ENCODE measurements at regions not wholly inside any gene's neighbourhood (a gene's known extent, or its start where the extent isn't known, plus 50 kb on each side); places are given as distances from the start of the nearest gene placed in this dataset.

DNA sequence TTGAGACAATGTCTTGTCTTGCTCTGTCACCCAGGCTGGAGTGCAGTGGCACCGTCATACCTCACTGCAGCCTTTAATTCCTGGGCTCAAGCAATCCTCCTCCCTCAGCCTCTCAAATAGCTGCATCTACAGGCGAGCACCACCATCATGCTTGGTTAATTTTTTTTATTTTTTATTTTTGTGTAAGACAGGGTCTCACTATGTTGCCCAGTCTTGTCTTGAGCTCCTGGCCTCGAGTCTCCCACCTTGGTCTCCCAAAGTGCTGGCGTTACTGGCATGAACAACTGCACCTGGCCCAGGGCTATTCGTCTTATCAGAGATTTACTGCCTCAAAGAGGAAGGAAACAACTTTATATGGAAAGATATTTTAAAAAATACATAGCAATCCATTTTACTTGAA, 102.8 kb upstream of the NUPR2 start:
- H2AFZ ChIP-seq (ENCODE audit: low read length) = no peak overlapping the region
- no peaks in the 10 kb centered on the region for H3K27me3 ChIP-seq (ENCODE audit: control insufficient read depth, insufficient read depth, low read length)
- no peaks in the 10 kb centered on the region for H3K36me3 ChIP-seq (ENCODE audit: control insufficient read depth, insufficient read depth, low read length)
- no peaks in the 10 kb centered on the region for H3K9me3 ChIP-seq (ENCODE audit: control insufficient read depth, insufficient read depth, low read depth, low read length)
- H3K4me3 ChIP-seq (replicated peaks in 1 of 4; ENCODE audit: control extremely low read depth in 1 of 4, insufficient read depth in 1 of 4, low read depth in 3 of 4, low read length in 4 of 4) = no peak overlapping the region
- DNase-seq (ENCODE audit: low read depth in 2 of 2) = no peak
- no peak overlapping the region for H3K4me2 ChIP-seq (ENCODE audit: extremely low read depth, insufficient read depth, low read length)
- no peaks in the 10 kb centered on the region for H3K79me2 ChIP-seq (ENCODE audit: control insufficient read depth, insufficient read depth, low read length)
- TF ChIP-seq, protein P1, sequence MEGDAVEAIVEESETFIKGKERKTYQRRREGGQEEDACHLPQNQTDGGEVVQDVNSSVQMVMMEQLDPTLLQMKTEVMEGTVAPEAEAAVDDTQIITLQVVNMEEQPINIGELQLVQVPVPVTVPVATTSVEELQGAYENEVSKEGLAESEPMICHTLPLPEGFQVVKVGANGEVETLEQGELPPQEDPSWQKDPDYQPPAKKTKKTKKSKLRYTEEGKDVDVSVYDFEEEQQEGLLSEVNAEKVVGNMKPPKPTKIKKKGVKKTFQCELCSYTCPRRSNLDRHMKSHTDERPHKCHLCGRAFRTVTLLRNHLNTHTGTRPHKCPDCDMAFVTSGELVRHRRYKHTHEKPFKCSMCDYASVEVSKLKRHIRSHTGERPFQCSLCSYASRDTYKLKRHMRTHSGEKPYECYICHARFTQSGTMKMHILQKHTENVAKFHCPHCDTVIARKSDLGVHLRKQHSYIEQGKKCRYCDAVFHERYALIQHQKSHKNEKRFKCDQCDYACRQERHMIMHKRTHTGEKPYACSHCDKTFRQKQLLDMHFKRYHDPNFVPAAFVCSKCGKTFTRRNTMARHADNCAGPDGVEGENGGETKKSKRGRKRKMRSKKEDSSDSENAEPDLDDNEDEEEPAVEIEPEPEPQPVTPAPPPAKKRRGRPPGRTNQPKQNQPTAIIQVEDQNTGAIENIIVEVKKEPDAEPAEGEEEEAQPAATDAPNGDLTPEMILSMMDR (conservative IDR thresholded peaks at IDR 0.05 in 1 of 2, IDR thresholded peaks at IDR 0.05 in 1 of 2; ENCODE audit: low read depth in 1 of 2, low read length in 2 of 2) = no peak
- no peak for TF ChIP-seq EZH2 (IDR thresholded peaks at IDR 0.05; ENCODE audit: low read length, missing control alignments)
- H3K9ac ChIP-seq (ENCODE audit: insufficient read depth, low read length) = no peak overlapping the region
- H4K20me1 ChIP-seq (ENCODE audit: control insufficient read depth, extremely low read depth, insufficient read depth, low read length) = no peaks in the 10 kb centered on the region
- H3K27ac ChIP-seq (ENCODE audit: insufficient read depth, low read length) = no peak overlapping the region
- no peaks in the 10 kb centered on the region for H3K4me1 ChIP-seq (ENCODE audit: control insufficient read depth, extremely low read depth, insufficient read depth, low read length)

DNA sequence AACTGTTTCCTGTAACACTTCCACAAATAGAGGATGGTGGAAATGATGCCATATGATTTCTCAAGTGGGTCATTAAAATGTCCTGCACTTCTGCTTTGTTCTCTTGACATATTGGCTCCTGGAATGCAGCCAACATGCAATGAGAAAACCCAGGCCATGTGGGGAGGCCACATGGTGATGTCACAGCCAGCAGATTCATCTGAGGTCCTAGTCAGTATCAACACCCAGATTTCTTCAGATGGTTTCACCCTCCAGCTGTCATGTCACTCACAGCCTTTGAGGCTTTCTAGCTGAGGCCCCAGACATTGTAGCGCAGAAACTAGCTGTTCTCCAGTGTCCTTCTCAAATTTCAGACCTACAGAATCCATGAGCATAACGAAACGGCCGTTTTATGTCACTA, 102.3 kb upstream of the NUPR2 start:
- no peak for TF ChIP-seq EZH2 (IDR thresholded peaks at IDR 0.05; ENCODE audit: low read length, missing control alignments)
- TF ChIP-seq, protein P1 (conservative IDR thresholded peaks at IDR 0.05 in 1 of 2, IDR thresholded peaks at IDR 0.05 in 1 of 2; ENCODE audit: low read depth in 1 of 2, low read length in 2 of 2) = no peak
- Histone ChIP-seq H3K27ac (ENCODE audit: insufficient read depth, low read length) (no peak overlapping the region), H3K79me2 (ENCODE audit: control insufficient read depth, insufficient read depth, low read length) (no peaks in the 10 kb centered on the region), H3K36me3 (ENCODE audit: control insufficient read depth, insufficient read depth, low read length) (no peaks in the 10 kb centered on the region), H4K20me1 (ENCODE audit: control insufficient read depth, extremely low read depth, insufficient read depth, low read length) (no peaks in the 10 kb centered on the region), H3K4me2 (ENCODE audit: extremely low read depth, insufficient read depth, low read length) (no peak overlapping the region), H3K9me3 (ENCODE audit: control insufficient read depth, insufficient read depth, low read depth, low read length) (no peaks in the 10 kb centered on the region), H3K9ac (ENCODE audit: insufficient read depth, low read length) (no peak overlapping the region), H3K4me1 (ENCODE audit: control insufficient read depth, extremely low read depth, insufficient read depth, low read length) (no peaks in the 10 kb centered on the region), H2AFZ (ENCODE audit: low read length) (no peak overlapping the region), H3K4me3 (replicated peaks in 1 of 4; ENCODE audit: control extremely low read depth in 1 of 4, insufficient read depth in 1 of 4, low read depth in 3 of 4, low read length in 4 of 4) (no peak overlapping the region), H3K27me3 (ENCODE audit: control insufficient read depth, insufficient read depth, low read length) (no peaks in the 10 kb centered on the region)
- no peak for DNase-seq (ENCODE audit: low read depth in 2 of 2)

DNA sequence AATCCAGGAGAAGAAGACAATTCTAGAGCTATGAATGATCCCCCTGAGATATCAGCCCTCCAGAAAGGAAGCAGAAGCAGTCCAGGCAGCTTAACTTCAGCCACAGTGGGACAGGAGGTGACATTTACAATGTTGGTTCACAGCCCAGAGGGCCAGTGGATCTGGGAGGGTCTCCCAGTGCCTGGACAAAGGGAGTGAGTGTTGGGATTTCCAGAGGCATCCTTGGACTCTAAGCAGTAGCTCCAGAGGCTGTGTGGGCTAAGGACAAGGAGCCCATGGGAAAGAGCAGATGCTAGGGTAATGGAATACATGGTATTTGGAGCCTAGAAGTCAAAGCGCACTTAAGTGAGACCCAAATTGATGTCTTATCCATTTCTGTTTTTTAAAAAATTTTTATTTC, 97.4 kb upstream of the NUPR2 start:
- Histone ChIP-seq H3K27ac (ENCODE audit: insufficient read depth, low read length) (no peak overlapping the region), H3K9ac (ENCODE audit: insufficient read depth, low read length) (no peak overlapping the region), H3K27me3 (ENCODE audit: control insufficient read depth, insufficient read depth, low read length) (no peaks in the 10 kb centered on the region), H3K79me2 (ENCODE audit: control insufficient read depth, insufficient read depth, low read length) (no peaks in the 10 kb centered on the region), H3K36me3 (ENCODE audit: control insufficient read depth, insufficient read depth, low read length) (no peaks in the 10 kb centered on the region), H3K4me1 (ENCODE audit: control insufficient read depth, extremely low read depth, insufficient read depth, low read length) (no peaks in the 10 kb centered on the region), H2AFZ (ENCODE audit: low read length) (no peak overlapping the region), H3K4me2 (ENCODE audit: extremely low read depth, insufficient read depth, low read length) (no peak overlapping the region), H3K4me3 (replicated peaks in 1 of 4; ENCODE audit: control extremely low read depth in 1 of 4, insufficient read depth in 1 of 4, low read depth in 3 of 4, low read length in 4 of 4) (no peak overlapping the region), H4K20me1 (ENCODE audit: control insufficient read depth, extremely low read depth, insufficient read depth, low read length) (no peaks in the 10 kb centered on the region), H3K9me3 (ENCODE audit: control insufficient read depth, insufficient read depth, low read depth, low read length) (no peaks in the 10 kb centered on the region)
- no peak for DNase-seq (ENCODE audit: low read depth in 2 of 2)
- no peak for TF ChIP-seq EZH2 (IDR thresholded peaks at IDR 0.05; ENCODE audit: low read length, missing control alignments)
- TF ChIP-seq, protein P1 (conservative IDR thresholded peaks at IDR 0.05 in 1 of 2, IDR thresholded peaks at IDR 0.05 in 1 of 2; ENCODE audit: low read depth in 1 of 2, low read length in 2 of 2) = no peak
